H9 (cell line): ENCODE measurements at regions not wholly inside any gene's neighbourhood (a gene's known extent, or its start where the extent isn't known, plus 50 kb on each side); places are given as distances from the start of the nearest gene placed in this dataset.

Experiments used
- DNase-seq: peaks from one replicate; pipeline ENCODE4 v3.0.0-alpha.2; 2017
- H2AFZ ChIP-seq: one replicate; pipeline ENCODE4 v1.6.1; 2013; ENCODE audit warnings: mild to moderate bottlenecking, low read length, control low read depth, moderate library complexity
- H2AK5ac ChIP-seq: 2 replicates; pipeline ENCODE4 v1.6.1; 2013; ENCODE audit warnings: low read length, control low read depth, mixed read lengths; ENCODE audit not compliant: insufficient read length
- H2BK120ac ChIP-seq: one replicate; pipeline ENCODE4 v1.6.1; 2013; ENCODE audit warnings: low read depth, mild to moderate bottlenecking, low read length, control low read depth, inconsistent platforms; ENCODE audit not compliant: poor library complexity, severe bottlenecking
- H2BK12ac ChIP-seq: 2 replicates; pipeline ENCODE4 v1.6.1; 2013; ENCODE audit warnings: low read length, control low read depth, mixed read lengths, low read depth; ENCODE audit not compliant: insufficient read length
- H2BK15ac ChIP-seq: 2 replicates; pipeline ENCODE4 v1.6.1; 2013; ENCODE audit warnings: low read depth, low read length, control low read depth
- H2BK20ac ChIP-seq: one replicate; pipeline ENCODE4 v1.6.1; 2013; ENCODE audit warnings: low read depth, mild to moderate bottlenecking, low read length, control low read depth, inconsistent platforms; ENCODE audit not compliant: poor library complexity, severe bottlenecking
- H2BK5ac ChIP-seq: 2 replicates; pipeline ENCODE4 v1.6.1; 2013; ENCODE audit warnings: low read length, control low read depth, mixed read lengths; ENCODE audit not compliant: insufficient read length
- H3K14ac ChIP-seq: 2 replicates; pipeline ENCODE4 v1.6.1; 2013; ENCODE audit warnings: low read length, control low read depth; ENCODE audit not compliant: insufficient read depth
- H3K18ac ChIP-seq: 2 replicates; pipeline ENCODE4 v1.6.1; 2013; ENCODE audit warnings: low read depth, mild to moderate bottlenecking, mixed read lengths, low read length, control low read depth; ENCODE audit not compliant: insufficient read length
- H3K23ac ChIP-seq: 2 replicates; pipeline ENCODE4 v1.6.1; 2013; ENCODE audit warnings: low read length, control low read depth, mixed read lengths, low read depth; ENCODE audit not compliant: insufficient read length
- H3K23me2 ChIP-seq: 2 replicates; pipeline ENCODE4 v1.6.1; 2013; ENCODE audit warnings: low read depth, mild to moderate bottlenecking, mixed read lengths, low read length, control low read depth; ENCODE audit not compliant: insufficient read length, poor library complexity, severe bottlenecking
- H3K27ac ChIP-seq: 2 replicates; pipeline ENCODE4 v1.5.1; 2013; ENCODE audit warnings: low read length, control low read depth, mixed read lengths, low read depth; ENCODE audit not compliant: insufficient read length
- H3K27me3 ChIP-seq: 2 replicates; pipeline ENCODE4 v1.6.1; 2013; ENCODE audit warnings: low read length, control low read depth, inconsistent platforms; ENCODE audit not compliant: insufficient read depth
- H3K4ac ChIP-seq: 2 replicates; pipeline ENCODE4 v1.6.1; 2013; ENCODE audit warnings: low read depth, mild to moderate bottlenecking, control low read depth, inconsistent platforms, low read length, moderate library complexity
- H3K4me1 ChIP-seq: 2 replicates; pipeline ENCODE4 v1.6.1; 2013; ENCODE audit warnings: low read length, control low read depth, inconsistent platforms; ENCODE audit not compliant: insufficient read depth
- H3K4me2 ChIP-seq: 2 replicates; pipeline ENCODE4 v1.6.1; 2013; ENCODE audit warnings: low read length, control low read depth, mixed read lengths; ENCODE audit not compliant: insufficient read length, insufficient read depth
- H3K56ac ChIP-seq: 2 replicates; pipeline ENCODE4 v1.6.1; 2013; ENCODE audit warnings: low read depth, mild to moderate bottlenecking, mixed read lengths, low read length, control low read depth; ENCODE audit not compliant: insufficient read length
- H3K79me1 ChIP-seq: 2 replicates; pipeline ENCODE4 v1.6.1; 2013; ENCODE audit warnings: low read depth, mild to moderate bottlenecking, moderate library complexity, low read length, control low read depth, inconsistent platforms; ENCODE audit not compliant: insufficient read depth, poor library complexity, severe bottlenecking
- H3K79me2 ChIP-seq: 2 replicates; pipeline ENCODE4 v1.6.1; 2013; ENCODE audit warnings: low read length, control low read depth, inconsistent platforms; ENCODE audit not compliant: insufficient read depth
- H3K9ac ChIP-seq: 2 replicates; pipeline ENCODE4 v1.6.1; 2013; ENCODE audit warnings: low read length, control low read depth, mixed read lengths; ENCODE audit not compliant: insufficient read length; ENCODE audit errors: extremely low read depth
- H3K9me3 ChIP-seq: one replicate; pipeline ENCODE4 v1.6.1; 2013; ENCODE audit warnings: low read depth, low read length, inconsistent platforms; ENCODE audit not compliant: control insufficient read depth
- H3T11ph ChIP-seq: one replicate; pipeline ENCODE4 v1.6.1; 2013; ENCODE audit warnings: mild to moderate bottlenecking, low read length, control low read depth, inconsistent platforms
- H4K20me1 ChIP-seq: one replicate; pipeline ENCODE4 v1.6.1; 2013; ENCODE audit not compliant: control insufficient read depth, insufficient read length, insufficient read depth
- H4K5ac ChIP-seq: 2 replicates; pipeline ENCODE4 v1.6.1; 2013; ENCODE audit warnings: low read depth, mild to moderate bottlenecking, mixed read lengths, low read length, control low read depth; ENCODE audit not compliant: insufficient read length
- H4K8ac ChIP-seq: replicated peaks from 2 replicates; pipeline ENCODE4 v1.6.1; 2013; ENCODE audit warnings: low read length, control low read depth, mixed read lengths, low read depth; ENCODE audit not compliant: insufficient read length
- H4K91ac ChIP-seq: 2 replicates; pipeline ENCODE4 v1.6.1; 2013; ENCODE audit warnings: low read depth, mild to moderate bottlenecking, moderate library complexity, mixed read lengths, low read length, control low read depth; ENCODE audit not compliant: insufficient read length
- H3K27ac Mint-ChIP-seq, 3 experiments: 2 replicates in 2 of 3; 3 replicates in 1 of 3; pipeline ENCODE4 v1.8.0; 2020 to 2021; ENCODE audit warnings: mixed read lengths in 3 of 3, mild to moderate bottlenecking in 1 of 3, moderate library complexity in 1 of 3
- H3K27me3 Mint-ChIP-seq: 2 replicates; pipeline ENCODE4 v1.8.0; 2021; ENCODE audit warnings: low read depth, mild to moderate bottlenecking, moderate library complexity, mixed read lengths
- H3K36me3 Mint-ChIP-seq, 3 experiments: 2 replicates in 2 of 3; 3 replicates in 1 of 3; pipeline ENCODE4 v1.8.0; 2020 to 2021; ENCODE audit warnings: low read depth in 3 of 3, mixed read lengths in 3 of 3; ENCODE audit not compliant: insufficient read depth in 1 of 3
- H3K4me1 Mint-ChIP-seq, 2 experiments: 2 replicates each; pipeline ENCODE4 v1.8.0; 2020; ENCODE audit warnings: mixed read lengths in 2 of 2
- H3K4me3 Mint-ChIP-seq, 2 experiments: 2 replicates in 1 of 2; 3 replicates in 1 of 2; pipeline ENCODE4 v1.8.0; 2020 to 2021; ENCODE audit warnings: mild to moderate bottlenecking in 2 of 2, mixed read lengths in 2 of 2, moderate library complexity in 1 of 2
- H3K9me3 Mint-ChIP-seq, 2 experiments: 2 replicates in 1 of 2; 3 replicates in 1 of 2; pipeline ENCODE4 v1.8.0; 2020; ENCODE audit warnings: mild to moderate bottlenecking in 2 of 2, mixed read lengths in 2 of 2, moderate library complexity in 1 of 2
- WGBS: extraction: QIAGEN DNeasy Blood & Tissue Kit; methylation state at CpG from one replicate; pipeline ENCODE4 v1.1.7; 2013; ENCODE audit warnings: missing lambda C conversion rate, low lambda C conversion rate, mixed read lengths; ENCODE audit not compliant: insufficient read length; ENCODE audit errors: extremely low coverage; 5-methylcytosine and 5-hydroxymethylcytosine counted together
- TF ChIP-seq, protein P1 (sequence below): fragments of 200-600 bp; sonication (generic); conservative IDR thresholded peaks from 3 replicates; pipeline ENCODE4 v1.8.0; 2021; ENCODE audit warnings: antibody characterized with exemption, mild to moderate bottlenecking

DNA sequence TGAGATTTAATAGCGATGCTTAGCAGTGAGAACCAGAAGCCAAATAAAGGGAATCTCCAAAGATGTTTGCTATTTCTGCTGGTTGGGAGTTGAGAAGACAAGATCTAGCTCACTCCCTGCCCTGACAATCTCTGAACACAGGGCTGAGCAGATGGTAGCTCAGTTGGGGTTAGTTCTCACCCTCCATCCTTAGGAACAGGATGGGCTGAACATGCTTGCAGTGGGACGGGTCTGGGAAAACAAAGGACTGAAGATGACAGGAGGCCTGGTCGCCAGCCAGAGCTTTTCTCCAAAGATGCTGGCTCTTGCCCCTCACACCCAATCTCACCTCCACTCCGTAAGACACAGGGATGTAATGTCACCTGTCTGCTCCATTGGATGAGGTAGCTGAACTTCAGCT, 72.7 kb downstream of the SC5D start:
- H2BK15ac ChIP-seq = no peak overlapping the region
- H3K27ac ChIP-seq = no peak overlapping the region

More for the DNA sequence above, 72.7 kb downstream of the SC5D start:
- Histone ChIP-seq H3K79me2 (no peaks in the 10 kb centered on the region), H4K8ac (no peak overlapping the region), H3T11ph (no peak overlapping the region), H4K91ac (no peak overlapping the region), H3K79me1 (no peaks in the 10 kb centered on the region), H2AFZ (no peak overlapping the region), H2BK120ac (no peak overlapping the region), H3K4ac (no peak overlapping the region), H3K23ac (no peak overlapping the region), H3K4me1 (peaks cover 15% of the 10 kb centered on the region), H4K20me1 (no peaks in the 10 kb centered on the region), H2BK12ac (no peak overlapping the region), H3K23me2 (no peaks in the 10 kb centered on the region), H3K14ac (no peak overlapping the region), H2BK5ac (no peak overlapping the region), H3K4me2 (no peak overlapping the region), H2BK20ac (no peak overlapping the region), H3K56ac (no peak overlapping the region), H3K9me3 (no peaks in the 10 kb centered on the region), H2AK5ac (no peak overlapping the region), H3K18ac (no peak overlapping the region), H3K9ac (no peak overlapping the region), H4K5ac (no peak overlapping the region), H3K27me3 (no peaks in the 10 kb centered on the region)
- Mint-ChIP-seq H3K4me3 (no peak overlapping the region), H3K27ac (no peak overlapping the region), H3K36me3 (no peaks in the 10 kb centered on the region), H3K4me1 (peaks cover 20 to 25% of the 10 kb centered on the region in 2 experiments), H3K9me3 (peaks cover 0 to 2% of the 10 kb centered on the region in 2 experiments; a peak in 1 of 5 replicates), H3K27me3 (no peaks in the 10 kb centered on the region)
- no peak for DNase-seq
- TF ChIP-seq, protein P1, sequence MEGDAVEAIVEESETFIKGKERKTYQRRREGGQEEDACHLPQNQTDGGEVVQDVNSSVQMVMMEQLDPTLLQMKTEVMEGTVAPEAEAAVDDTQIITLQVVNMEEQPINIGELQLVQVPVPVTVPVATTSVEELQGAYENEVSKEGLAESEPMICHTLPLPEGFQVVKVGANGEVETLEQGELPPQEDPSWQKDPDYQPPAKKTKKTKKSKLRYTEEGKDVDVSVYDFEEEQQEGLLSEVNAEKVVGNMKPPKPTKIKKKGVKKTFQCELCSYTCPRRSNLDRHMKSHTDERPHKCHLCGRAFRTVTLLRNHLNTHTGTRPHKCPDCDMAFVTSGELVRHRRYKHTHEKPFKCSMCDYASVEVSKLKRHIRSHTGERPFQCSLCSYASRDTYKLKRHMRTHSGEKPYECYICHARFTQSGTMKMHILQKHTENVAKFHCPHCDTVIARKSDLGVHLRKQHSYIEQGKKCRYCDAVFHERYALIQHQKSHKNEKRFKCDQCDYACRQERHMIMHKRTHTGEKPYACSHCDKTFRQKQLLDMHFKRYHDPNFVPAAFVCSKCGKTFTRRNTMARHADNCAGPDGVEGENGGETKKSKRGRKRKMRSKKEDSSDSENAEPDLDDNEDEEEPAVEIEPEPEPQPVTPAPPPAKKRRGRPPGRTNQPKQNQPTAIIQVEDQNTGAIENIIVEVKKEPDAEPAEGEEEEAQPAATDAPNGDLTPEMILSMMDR = no peak
- no CpG with 5 or more reads among the region's 4 CpGs for WGBS
